ENCODE measurements at regions not wholly inside any gene's neighbourhood (a gene's known extent, or its start where the extent isn't known, plus 50 kb on each side); places are given as distances from the start of the nearest gene placed in this dataset.
A peak's percentile ranks its signal among the peaks of the same experiment; 100 is the strongest.

DNA sequence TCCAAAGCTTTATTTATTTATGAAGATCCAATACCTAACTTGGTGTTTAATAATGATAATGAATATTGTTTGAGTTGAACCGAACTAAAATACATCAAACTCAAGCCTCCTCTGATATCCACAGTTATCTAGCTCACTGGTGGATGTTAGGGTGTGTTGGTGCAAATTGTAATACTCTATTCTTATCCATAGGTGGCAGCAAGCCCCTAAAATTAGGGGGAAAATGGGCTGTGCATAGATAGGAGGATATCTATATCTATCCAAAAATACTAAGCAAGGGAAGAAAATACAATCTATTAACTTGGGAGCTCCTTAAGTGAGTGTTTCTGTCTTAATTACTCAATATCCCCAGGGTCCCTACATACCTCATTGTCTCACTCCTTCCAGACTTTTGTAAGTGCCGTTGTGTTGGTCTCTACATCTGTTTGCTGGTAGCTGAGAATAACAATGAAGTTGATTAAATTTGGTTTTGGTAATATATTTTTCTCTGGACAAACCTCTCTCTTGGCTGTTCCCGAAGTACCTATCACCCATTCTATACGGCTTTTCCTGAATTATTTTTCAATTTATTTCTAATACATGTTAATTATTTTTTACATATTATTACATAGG is 55.0 kb upstream of the VWDE start:
- H3K4me2 ChIP-seq (ENCODE audit: insufficient read depth, low read length) = no peak overlapping the region
- dilution Hi-C loops (cut with MboI; ENCODE audit: extremely low pct_ligation_motif_present, low sequenced_read_pairs) = no loop called here
- ChIA-PET CTCF (interaction anchor here (0.6 to 8.2 kb wide), 54 partner anchors 8 to 1082 kb away, joined by 3 to 282 read pairs (median 4); a partner anchor contains a TSS), POLR2A (interaction anchor here (0.7 kb wide), 1 partner anchor 32 kb away, joined by 3 read pairs; no protein-coding TSS in a partner anchor)
- no peaks in the 10 kb centered on the region for H4K20me1 ChIP-seq (replicated peaks; ENCODE audit: control insufficient read depth, extremely low read depth, insufficient read depth, low read length)
- intact Hi-C loops (cut with micrococcal nuclease) = loop anchor here (1.0 kb wide), 2 partner anchors 32 to 38 kb away; no protein-coding TSS in a partner anchor
- H3K9me1 ChIP-seq (replicated peaks; ENCODE audit: control insufficient read depth, extremely low read depth, insufficient read depth, low read length) = no peaks in the 10 kb centered on the region
- FAIRE-seq (no peak), DNase-seq (ENCODE audit: low read depth, low spot score) (peak; percentile 52)
- BruUV-seq (replicated peaks) = no TSS peak
- H3K9me3 ChIP-seq (replicated peaks; ENCODE audit: control insufficient read depth, insufficient read depth, low read length) = no peaks in the 10 kb centered on the region
- no peak overlapping the region for H3K4me3 ChIP-seq (replicated peaks in 1 of 3; ENCODE audit: insufficient read depth in 1 of 3, low read depth in 1 of 3, low read length in 3 of 3)
- H2AFZ ChIP-seq (ENCODE audit: low read depth, low read length) = no peak overlapping the region
- H3K9ac ChIP-seq (replicated peaks; ENCODE audit: extremely low read depth, insufficient read depth, low read length) = no peak overlapping the region
- H3K79me2 ChIP-seq (ENCODE audit: control insufficient read depth, insufficient read depth, low read length) = no peaks in the 10 kb centered on the region
- H3K27me3 ChIP-seq (ENCODE audit: control insufficient read depth in 2 of 2, insufficient read depth in 2 of 2, low read length in 2 of 2) = peaks cover 0 to 5% of the 10 kb centered on the region in 2 experiments
- no peaks in the 10 kb centered on the region for H3K4me1 ChIP-seq (ENCODE audit: control insufficient read depth, extremely low read depth, insufficient read depth, low read length)
- TF ChIP-seq, protein P1, sequence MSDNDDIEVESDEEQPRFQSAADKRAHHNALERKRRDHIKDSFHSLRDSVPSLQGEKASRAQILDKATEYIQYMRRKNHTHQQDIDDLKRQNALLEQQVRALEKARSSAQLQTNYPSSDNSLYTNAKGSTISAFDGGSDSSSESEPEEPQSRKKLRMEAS (IDR thresholded peaks at IDR 0.05; ENCODE audit: insufficient read depth, insufficient read length) = no peak
- TF ChIP-seq JUN (IDR thresholded peaks at IDR 0.05; ENCODE audit: borderline replicate concordance, insufficient read depth, insufficient read length, low read depth) (no peak), EZH2 (IDR thresholded peaks at IDR 0.05; ENCODE audit: borderline replicate concordance, low read depth, low read length, severe bottlenecking) (no peak)
- TF ChIP-seq, protein P2, sequence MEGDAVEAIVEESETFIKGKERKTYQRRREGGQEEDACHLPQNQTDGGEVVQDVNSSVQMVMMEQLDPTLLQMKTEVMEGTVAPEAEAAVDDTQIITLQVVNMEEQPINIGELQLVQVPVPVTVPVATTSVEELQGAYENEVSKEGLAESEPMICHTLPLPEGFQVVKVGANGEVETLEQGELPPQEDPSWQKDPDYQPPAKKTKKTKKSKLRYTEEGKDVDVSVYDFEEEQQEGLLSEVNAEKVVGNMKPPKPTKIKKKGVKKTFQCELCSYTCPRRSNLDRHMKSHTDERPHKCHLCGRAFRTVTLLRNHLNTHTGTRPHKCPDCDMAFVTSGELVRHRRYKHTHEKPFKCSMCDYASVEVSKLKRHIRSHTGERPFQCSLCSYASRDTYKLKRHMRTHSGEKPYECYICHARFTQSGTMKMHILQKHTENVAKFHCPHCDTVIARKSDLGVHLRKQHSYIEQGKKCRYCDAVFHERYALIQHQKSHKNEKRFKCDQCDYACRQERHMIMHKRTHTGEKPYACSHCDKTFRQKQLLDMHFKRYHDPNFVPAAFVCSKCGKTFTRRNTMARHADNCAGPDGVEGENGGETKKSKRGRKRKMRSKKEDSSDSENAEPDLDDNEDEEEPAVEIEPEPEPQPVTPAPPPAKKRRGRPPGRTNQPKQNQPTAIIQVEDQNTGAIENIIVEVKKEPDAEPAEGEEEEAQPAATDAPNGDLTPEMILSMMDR (IDR thresholded peaks at IDR 0.05; ENCODE audit: extremely low read depth in 1 of 2, insufficient read depth in 1 of 2, low read depth in 1 of 2, low read length in 2 of 2) = peak; percentile 42 to 62
- H3K27ac ChIP-seq (ENCODE audit: insufficient read depth, low read depth, low read length) = no peak overlapping the region
- no peaks in the 10 kb centered on the region for H3K36me3 ChIP-seq (ENCODE audit: control insufficient read depth in 2 of 2, extremely low read depth in 1 of 2, insufficient read depth in 2 of 2, low read length in 2 of 2)

DNA sequence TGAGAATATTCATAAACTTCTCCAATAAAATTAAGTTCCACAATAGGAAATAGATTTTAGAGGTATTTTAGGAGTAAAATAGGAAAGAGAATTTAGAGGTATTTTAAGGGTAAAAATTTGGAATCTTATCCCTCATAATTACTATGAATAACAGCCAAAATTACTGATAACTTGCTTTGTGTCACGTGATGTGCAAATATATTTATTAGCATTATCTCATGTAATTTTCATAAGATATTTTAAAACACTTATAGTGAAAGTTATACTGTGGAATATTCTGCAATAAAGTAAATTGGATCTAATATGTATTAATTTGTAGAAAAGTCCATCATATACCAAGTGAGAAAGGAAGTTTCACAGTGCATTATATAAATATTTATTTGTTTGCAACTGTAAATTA is 64.2 kb upstream of the VWDE start:
- no peaks in the 10 kb centered on the region for H3K36me3 ChIP-seq (ENCODE audit: control insufficient read depth in 2 of 2, extremely low read depth in 1 of 2, insufficient read depth in 2 of 2, low read length in 2 of 2)
- no peaks in the 10 kb centered on the region for H4K20me1 ChIP-seq (replicated peaks; ENCODE audit: control insufficient read depth, extremely low read depth, insufficient read depth, low read length)
- H3K9me1 ChIP-seq (replicated peaks; ENCODE audit: control insufficient read depth, extremely low read depth, insufficient read depth, low read length) = no peaks in the 10 kb centered on the region
- BruUV-seq (replicated peaks) = no TSS peak
- dilution Hi-C loops (cut with MboI; ENCODE audit: extremely low pct_ligation_motif_present, low sequenced_read_pairs) = no loop called here
- no peaks in the 10 kb centered on the region for H3K79me2 ChIP-seq (ENCODE audit: control insufficient read depth, insufficient read depth, low read length)
- H3K27me3 ChIP-seq (ENCODE audit: control insufficient read depth in 2 of 2, insufficient read depth in 2 of 2, low read length in 2 of 2) = no peaks in the 10 kb centered on the region
- H2AFZ ChIP-seq (ENCODE audit: low read depth, low read length) = no peak overlapping the region
- FAIRE-seq = no peak
- no peak for DNase-seq (ENCODE audit: low read depth, low spot score)
- TF ChIP-seq, protein P2 (IDR thresholded peaks at IDR 0.05; ENCODE audit: extremely low read depth in 1 of 2, insufficient read depth in 1 of 2, low read depth in 1 of 2, low read length in 2 of 2) = no peak
- no peak for TF ChIP-seq MYC (IDR thresholded peaks at IDR 0.05; ENCODE audit: low read depth, low read length)
- no peak for TF ChIP-seq EZH2 (IDR thresholded peaks at IDR 0.05; ENCODE audit: borderline replicate concordance, low read depth, low read length, severe bottlenecking)
- H3K9ac ChIP-seq (replicated peaks; ENCODE audit: extremely low read depth, insufficient read depth, low read length) = no peak overlapping the region
- H3K4me2 ChIP-seq (ENCODE audit: insufficient read depth, low read length) = no peak overlapping the region
- CTCF ChIA-PET = interaction anchor here (0.6 to 1.7 kb wide), 2 partner anchors 10 to 22 kb away, joined by 4 to 5 read pairs; no protein-coding TSS in a partner anchor
- POLR2A ChIA-PET = no interaction called here
- no peaks in the 10 kb centered on the region for H3K4me1 ChIP-seq (ENCODE audit: control insufficient read depth, extremely low read depth, insufficient read depth, low read length)
- intact Hi-C loops (cut with micrococcal nuclease) = no loop called here
- H3K9me3 ChIP-seq (replicated peaks; ENCODE audit: control insufficient read depth, insufficient read depth, low read length) = no peaks in the 10 kb centered on the region
- H3K27ac ChIP-seq (ENCODE audit: insufficient read depth, low read depth, low read length) = no peak overlapping the region
- no peak overlapping the region for H3K4me3 ChIP-seq (replicated peaks in 1 of 3; ENCODE audit: insufficient read depth in 1 of 3, low read depth in 1 of 3, low read length in 3 of 3)
